ENCODE measurements at regions not wholly inside any gene's neighbourhood (a gene's known extent, or its start where the extent isn't known, plus 50 kb on each side); places are given as distances from the start of the nearest gene placed in this dataset.

GRCh38 chr17:65446838-65447526, 114.5 kb downstream of the AXIN2 start:
- H3K4me2 ChIP-seq = no peak overlapping the region
- no peaks in the 10 kb centered on the region for H3K4me1 ChIP-seq (ENCODE audit: insufficient read depth)
- H3K27ac ChIP-seq (ENCODE audit: low read depth) = no peak overlapping the region
- Mint-ChIP-seq H3K4me3 (no peak overlapping the region), H3K36me3 (ENCODE audit: low read depth) (0 out of 3 replicates have a peak, but pooled peaks cover 4% of the 10 kb centered on the region), H3K27me3 (ENCODE audit: insufficient read depth, low read depth, poor library complexity) (peaks cover 4% of the 10 kb centered on the region), H3K9me3 (peaks cover 7% of the 10 kb centered on the region; the same call in 2 of the 3 replicates), H3K27ac (no peak overlapping the region), H3K4me1 (no peaks in the 10 kb centered on the region)
- H3K9me2 ChIP-seq (ENCODE audit: insufficient read depth) = peaks cover 16% of the 10 kb centered on the region
- no peaks in the 10 kb centered on the region for H3K36me3 ChIP-seq (ENCODE audit: insufficient read depth)
- H3F3A ChIP-seq (replicated peaks; ENCODE audit: low read depth) = no peaks in the 10 kb centered on the region
- DNase-seq (ENCODE audit: low spot score) = no peak
- no peak overlapping the region for H2AFZ ChIP-seq
- ATAC-seq = no peak
- no peaks in the 10 kb centered on the region for H3K27me3 ChIP-seq (ENCODE audit: insufficient read depth)
- H4K20me1 ChIP-seq (replicated peaks; ENCODE audit: insufficient read depth) = no peaks in the 10 kb centered on the region
- H3K4me3 ChIP-seq = no peak overlapping the region
- no peak for TF ChIP-seq JUNB (IDR thresholded peaks at IDR 0.05; ENCODE audit: unreplicated experiment)
- no peak for TF ChIP-seq NANOG (IDR thresholded peaks at IDR 0.05; ENCODE audit: borderline replicate concordance)
- no peak for TF ChIP-seq ZNF331 (CRISPR knock-in tag; IDR thresholded peaks at IDR 0.05; ENCODE audit: low read depth)
- no peak for TF ChIP-seq STAT1 (IDR thresholded peaks at IDR 0.05; ENCODE audit: unreplicated experiment)
- no peak for TF ChIP-seq EZH2phosphoT487 (IDR thresholded peaks at IDR 0.05; ENCODE audit: unreplicated experiment)
- TF ChIP-seq ZNF114 (CRISPR knock-in tag; IDR thresholded peaks at IDR 0.05) = no peak
- TF ChIP-seq REST (IDR thresholded peaks at IDR 0.05; ENCODE audit: unreplicated experiment) = no peak
- TF ChIP-seq CREB1 (CRISPR knock-in tag; IDR thresholded peaks at IDR 0.05; ENCODE audit: low read depth) = no peak
- TF ChIP-seq POLR2AphosphoS5 (IDR thresholded peaks at IDR 0.05; ENCODE audit: low read depth) = no peak
- TF ChIP-seq CTCF (conservative IDR thresholded peaks at IDR 0.05; ENCODE audit: low read depth in 2 of 2) = no peak
- TF ChIP-seq EZH2 (IDR thresholded peaks at IDR 0.05; ENCODE audit: low read depth, unreplicated experiment) = no peak
- no peak for TF ChIP-seq ETS1 (IDR thresholded peaks at IDR 0.05)
- no peaks in the 10 kb centered on the region for H3K79me2 ChIP-seq (replicated peaks; ENCODE audit: insufficient read depth)
